GM21576 (cell line): ENCODE measurements at regions not wholly inside any gene's neighbourhood (a gene's known extent, or its start where the extent isn't known, plus 50 kb on each side); places are given as distances from the start of the nearest gene placed in this dataset.
A peak's percentile ranks its signal among the peaks of the same experiment; 100 is the strongest.

Experiments used
- ATAC-seq: cut with Tn5 transposase; IDR thresholded peaks from one replicate; pipeline ENCODE4 v1.9.1; 2021; ENCODE audit warnings: mild to moderate bottlenecking, moderate library complexity; ENCODE audit not compliant: unreplicated experiment

- no peak for ATAC-seq
These were observed 57.3 kb downstream of the HHEX start for GRCh38 chr10:92747066-92747465.

DNA sequence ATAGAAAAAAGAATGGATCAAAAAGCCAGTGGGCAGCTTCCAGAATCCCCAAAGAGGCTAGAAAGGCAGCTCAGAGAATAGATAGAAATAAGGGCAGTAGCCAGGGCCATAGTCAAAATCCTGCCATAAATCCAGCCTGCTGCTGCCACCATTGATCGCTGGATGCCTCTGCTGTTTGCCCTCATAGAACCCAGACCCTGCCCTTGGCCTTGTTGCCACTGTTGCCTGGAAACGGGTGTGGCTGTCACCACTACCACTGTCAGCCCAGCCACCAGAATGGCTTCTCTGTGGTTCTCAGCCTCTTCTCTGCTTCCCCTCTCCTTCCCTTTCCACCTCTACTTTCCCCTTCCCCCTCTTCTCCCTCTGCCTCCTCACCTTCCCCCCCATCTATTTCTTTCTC is 57.8 kb downstream of the HHEX start:
- ATAC-seq, result no peak

DNA sequence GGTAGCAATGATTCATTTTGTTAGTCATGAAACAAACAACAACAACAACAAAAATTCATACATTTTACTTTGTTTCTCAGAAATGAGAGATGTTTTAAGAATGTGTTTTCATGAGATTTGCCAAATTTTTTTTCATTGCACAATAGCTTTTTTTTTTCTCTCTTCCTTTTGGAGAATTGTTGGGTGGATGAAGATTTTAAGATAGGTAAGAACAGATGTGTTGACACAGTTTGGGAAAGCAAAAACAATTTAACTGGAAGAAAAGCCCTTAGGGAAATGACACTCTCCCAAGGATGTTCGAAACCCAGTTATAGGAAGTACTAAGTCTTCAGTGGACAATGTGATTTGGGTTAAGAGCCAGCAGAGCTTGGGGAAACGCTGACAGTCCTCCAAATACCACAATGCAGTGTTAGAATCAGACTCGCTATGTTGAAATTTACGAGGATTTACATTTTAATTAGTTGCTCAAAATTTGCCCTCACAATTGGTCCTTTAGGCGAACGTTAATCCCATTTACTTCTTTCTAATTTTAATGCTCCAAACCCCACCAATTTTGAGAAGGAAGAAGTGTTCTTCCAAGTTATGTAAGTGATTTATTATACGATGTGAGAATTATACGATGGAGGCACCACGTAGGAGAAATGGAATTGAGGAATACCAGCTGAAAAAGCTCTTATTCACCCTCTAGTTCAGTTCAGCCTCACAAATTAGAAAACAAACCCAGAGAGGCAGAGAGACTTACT is 61.2 kb downstream of the HHEX start:
- ATAC-seq, result no peak

- ATAC-seq, result no peak
These were observed 61.7 kb downstream of the HHEX start for GRCh38 chr10:92751534-92751811.

DNA sequence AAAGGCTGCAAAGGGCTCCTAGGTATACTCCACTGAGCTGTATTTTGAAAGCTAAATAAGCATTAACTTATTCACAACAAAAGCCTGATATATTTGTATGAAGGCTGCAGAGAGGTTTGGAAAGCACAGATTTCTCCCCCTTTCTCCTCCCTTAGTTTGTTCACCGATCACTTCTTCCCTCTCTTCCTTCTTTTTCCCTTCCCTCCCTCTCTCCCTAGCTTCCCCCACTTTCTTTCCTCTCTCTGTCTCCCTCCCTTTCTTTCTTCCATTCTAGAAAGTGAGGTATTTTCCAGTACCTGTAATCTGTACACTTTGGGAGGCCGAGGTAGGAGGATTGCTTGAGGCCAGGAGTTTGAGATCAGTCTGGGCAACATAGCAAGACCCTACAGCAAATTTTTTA is 62.1 kb downstream of the HHEX start:
- ATAC-seq, result no peak

- ATAC-seq, result no peak
These were observed 64.1 kb downstream of the HHEX start for GRCh38 chr10:92753865-92754264.

GRCh38 chr10:92755725-92756124 is 66.0 kb downstream of the HHEX start:
- no peak for ATAC-seq

DNA sequence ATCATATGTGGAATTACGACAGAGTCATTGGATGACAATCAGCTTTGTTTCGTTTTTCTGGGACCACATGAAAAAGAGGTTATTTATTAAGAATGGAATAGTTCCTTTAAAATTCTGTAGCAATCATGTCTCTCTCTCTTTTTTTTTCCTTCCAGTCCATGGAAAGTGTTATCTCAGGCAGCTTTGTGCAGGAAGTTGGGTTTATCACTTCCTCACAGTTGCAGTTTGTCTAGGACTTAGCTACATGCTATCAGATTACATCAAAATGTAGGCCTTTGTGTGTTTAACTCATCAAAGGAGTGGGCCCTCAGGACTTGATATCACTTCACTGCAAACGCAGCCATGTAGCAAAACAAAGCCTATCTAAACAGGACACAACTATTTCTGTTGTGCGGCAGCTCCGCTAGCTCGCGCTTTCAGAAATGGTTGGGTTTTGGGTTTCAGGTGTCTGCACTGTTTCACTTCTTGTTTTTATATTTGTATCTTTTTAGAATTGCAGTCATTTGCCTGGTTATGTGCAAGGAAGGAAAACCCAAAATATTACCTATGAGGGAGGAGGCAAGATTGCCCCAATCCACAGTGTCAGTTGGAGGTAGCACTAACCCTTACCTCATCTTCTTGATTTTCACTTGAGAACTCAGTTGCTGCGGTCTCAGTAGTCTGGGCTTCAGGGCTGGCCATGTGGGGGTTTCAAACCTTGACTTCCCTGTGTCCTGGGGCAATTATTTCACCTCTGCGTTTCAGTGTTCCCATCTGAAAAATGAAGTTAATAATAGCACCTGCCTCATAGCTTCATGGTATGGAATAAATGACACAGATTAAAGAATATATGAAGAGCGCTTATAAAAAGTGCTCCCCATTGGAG is 66.7 kb downstream of the HHEX start:
- ATAC-seq, result peak; percentile 81

GRCh38 chr10:92757066-92757710 is 67.4 kb downstream of the HHEX start:
- ATAC-seq, result peak; percentile 63

- ATAC-seq, result no peak
These were observed 68.0 kb downstream of the HHEX start for GRCh38 chr10:92757711-92758104.

GRCh38 chr10:92758594-92758993 is 68.8 kb downstream of the HHEX start:
- no peak for ATAC-seq

DNA sequence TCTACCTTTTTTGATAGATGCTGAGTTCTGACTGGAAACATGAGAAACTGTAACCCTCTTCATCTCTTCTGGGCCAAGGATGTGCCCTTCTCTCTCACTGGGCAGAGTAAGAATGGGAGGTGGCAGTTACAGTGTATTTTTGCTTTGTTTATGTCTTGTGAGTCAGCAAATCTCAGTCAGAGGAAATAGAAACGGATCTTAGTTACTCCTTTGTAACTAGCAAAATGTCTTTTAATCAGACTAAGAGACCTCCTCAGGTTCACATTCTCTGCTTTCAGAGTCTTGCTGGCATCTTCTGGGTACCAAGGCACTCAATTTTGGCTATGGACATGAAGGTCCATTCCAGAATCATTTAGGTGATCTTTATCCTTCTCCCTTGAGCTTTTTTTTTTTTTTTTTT is 70.9 kb downstream of the HHEX start:
- ATAC-seq, result no peak

GRCh38 chr10:92761571-92761970 is 71.8 kb downstream of the HHEX start:
- no peak for ATAC-seq

DNA sequence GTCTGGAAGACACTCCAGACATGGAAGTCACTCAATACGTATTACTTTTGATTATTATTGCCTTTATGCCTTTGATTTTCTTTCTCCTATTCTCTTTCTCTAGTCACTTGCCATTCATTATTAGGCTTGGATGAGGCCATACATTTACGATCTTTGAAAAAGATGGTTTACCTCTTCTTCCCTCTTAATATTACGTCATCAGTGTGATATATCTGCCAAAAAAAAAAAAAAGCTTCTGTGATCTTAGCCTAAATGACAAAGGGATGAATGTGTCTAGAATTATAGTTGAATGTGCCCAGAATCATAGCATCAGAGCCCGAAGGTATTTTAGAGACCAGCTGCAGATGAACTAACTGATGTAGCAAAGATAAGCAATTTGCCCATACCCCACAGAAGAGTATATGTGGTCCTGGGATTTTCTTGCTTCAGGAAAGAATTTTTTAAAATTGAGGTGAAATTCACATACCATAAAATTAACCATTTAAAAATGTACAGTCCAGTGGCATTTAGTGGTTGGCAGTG is 73.9 kb downstream of the HHEX start:
- ATAC-seq, result no peak

DNA sequence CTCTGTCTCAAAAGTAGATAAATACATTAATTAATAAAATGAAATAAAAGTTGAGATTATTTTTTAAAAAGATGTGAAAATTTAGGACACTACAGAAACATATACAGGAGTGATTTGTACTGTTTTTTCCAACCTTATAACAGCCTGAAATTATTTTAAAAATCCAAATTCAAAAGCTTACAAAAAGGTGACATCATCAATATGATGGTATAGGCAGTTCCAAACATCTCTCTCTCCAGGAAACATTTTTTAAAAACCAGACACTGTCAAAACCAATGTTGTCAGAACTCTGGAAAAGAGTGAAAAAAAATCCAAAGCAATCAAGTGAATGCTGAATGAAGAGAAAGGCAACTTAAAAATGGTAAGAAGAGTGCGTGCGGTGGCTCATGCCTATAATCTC is 76.7 kb downstream of the HHEX start:
- ATAC-seq, result no peak

- no peak for ATAC-seq
These were observed 78.3 kb downstream of the HHEX start for GRCh38 chr10:92768104-92768503.

DNA sequence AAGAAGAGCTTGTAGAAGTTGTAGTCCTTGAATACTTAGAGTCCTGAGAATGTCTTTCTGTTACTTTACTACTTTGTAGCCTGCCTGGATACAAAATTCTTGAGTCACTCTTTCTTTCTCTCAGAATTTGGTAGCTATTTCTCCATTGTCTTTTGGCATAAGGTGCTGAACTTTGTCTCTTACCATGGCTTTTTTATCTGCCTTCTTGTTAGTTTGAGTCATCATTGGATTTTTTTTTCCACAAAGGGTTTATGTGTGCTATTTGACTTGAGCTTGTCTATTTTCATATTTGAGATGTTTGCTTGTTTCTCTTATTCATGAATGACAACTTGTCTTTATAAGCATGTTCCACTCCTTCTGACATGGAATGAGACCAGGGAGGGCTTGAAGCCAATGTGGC is 74.5 kb upstream of the EXOC6 start:
- no peak for ATAC-seq

GRCh38 chr10:92778091-92778490 is 70.2 kb upstream of the EXOC6 start:
- no peak for ATAC-seq

GRCh38 chr10:92785118-92785517 is 63.2 kb upstream of the EXOC6 start:
- no peak for ATAC-seq

DNA sequence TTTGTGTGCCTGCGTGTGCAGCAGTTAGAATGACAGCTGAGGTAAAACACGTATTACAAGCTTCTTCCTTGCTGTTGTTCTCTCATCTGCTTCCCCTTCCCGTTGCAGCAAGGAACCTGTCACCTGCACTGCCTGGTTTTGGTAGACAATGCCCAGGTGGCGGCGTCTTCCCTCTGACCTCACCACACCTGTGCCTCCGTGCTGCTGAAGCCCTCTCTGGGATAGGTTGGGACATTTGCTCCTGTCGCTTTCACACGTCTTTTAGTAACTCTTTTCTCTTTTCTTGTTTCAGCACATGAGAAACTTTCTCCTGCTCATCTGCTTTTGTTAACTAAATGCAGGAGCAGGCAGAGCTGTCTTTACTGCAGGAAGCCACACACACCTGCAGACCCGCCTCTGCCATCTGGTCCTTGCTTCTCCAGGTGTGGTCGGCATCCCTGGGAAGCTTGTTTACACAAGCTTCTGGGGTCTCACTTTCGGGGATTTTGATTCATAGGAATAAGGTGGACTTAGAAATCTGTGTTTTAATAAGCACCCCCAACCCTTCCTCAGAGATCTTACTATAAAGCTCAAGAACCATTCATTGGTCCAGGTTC is 60.7 kb upstream of the EXOC6 start:
- no peak for ATAC-seq

- no peak for ATAC-seq
These were observed 59.3 kb upstream of the EXOC6 start for GRCh38 chr10:92789067-92789466.
